ENCODE measurements at regions not wholly inside any gene's neighbourhood (a gene's known extent, or its start where the extent isn't known, plus 50 kb on each side); places are given as distances from the start of the nearest gene placed in this dataset.
"Not testable (repeated sequence)": the region's sequence is repeated elsewhere in the genome, so short reads cannot be mapped to it uniquely, and the experiment has no call there.

DNA sequence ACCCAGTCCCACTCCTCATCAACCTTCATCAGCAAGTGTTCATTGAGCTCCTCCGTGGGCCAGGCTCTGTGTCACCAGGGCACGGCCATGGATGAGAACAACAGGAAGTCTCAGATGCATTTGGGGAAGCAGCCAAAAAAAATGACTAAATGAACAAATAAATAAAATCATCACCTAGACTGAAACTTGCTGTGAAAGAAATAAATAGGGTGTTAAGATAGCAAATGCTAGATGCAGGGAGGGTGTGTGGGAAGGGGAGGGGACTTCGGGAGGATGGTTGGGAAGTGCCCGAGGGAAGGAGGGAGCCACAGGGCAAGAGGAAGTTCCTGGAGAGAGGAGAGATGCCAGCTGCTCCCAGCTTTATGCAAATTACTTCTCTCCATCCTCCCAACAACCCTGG is 696.7 kb downstream of the PTPRU start:
- no peak for DNase-seq (ENCODE audit: low read depth in 2 of 2, low spot score in 1 of 2)

DNA sequence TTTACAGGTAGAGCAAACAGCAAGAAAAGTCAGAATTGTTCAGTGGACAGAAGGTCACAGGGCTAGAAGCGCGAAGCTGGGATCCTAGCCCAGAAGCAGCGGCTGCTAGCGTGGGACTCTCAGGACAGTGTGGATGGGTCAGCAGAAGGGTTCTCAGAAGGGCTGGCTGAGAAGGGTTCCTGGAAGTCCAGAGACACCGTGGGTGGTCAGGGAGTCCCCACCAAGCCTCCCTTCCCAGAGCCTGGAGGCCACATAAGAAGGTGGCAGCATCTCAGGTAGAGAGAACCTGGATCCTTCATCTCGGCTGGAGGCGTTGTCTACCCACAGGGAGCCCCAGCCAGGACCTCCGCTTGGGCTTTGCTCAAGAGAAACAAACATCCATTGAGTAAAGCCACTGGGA is 696.3 kb downstream of the PTPRU start:
- no peak for DNase-seq (ENCODE audit: low read depth in 2 of 2, low spot score in 1 of 2)

DNA sequence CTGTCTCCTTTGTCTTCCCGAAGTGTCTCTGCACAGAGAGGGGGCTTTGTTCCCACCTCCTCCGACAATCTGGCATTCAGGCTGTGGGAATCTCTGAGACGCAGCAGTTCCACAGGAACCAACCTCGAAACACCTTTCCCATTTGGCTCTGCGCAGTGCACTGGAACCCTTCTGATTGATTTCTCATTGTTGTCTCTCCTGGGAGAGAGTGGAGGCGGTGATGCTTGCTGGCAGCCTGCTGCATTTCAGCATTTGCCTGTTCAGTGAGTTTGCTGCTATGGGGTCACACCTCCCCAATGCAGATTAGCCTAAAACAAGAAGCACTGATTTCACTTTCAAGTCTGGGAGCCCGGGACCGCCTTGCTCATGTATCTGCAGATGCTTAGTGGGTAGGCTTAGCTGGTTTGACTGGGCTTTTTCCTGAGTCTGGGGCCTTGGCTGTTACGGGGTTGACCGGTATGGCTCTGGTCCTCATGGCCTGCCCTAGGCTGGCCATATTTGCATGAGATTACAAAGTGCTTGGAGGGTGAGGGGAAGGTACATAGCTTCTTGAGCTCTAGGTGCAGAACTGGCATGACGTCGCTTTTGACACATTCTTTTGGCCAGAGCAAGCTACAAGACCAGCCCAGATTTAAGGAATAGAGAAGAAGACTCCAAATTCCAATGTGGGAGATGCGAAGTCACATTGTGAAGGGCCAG is 695.3 kb downstream of the PTPRU start:
- DNase-seq (ENCODE audit: low read depth in 2 of 2, low spot score in 1 of 2) = no peak

DNA sequence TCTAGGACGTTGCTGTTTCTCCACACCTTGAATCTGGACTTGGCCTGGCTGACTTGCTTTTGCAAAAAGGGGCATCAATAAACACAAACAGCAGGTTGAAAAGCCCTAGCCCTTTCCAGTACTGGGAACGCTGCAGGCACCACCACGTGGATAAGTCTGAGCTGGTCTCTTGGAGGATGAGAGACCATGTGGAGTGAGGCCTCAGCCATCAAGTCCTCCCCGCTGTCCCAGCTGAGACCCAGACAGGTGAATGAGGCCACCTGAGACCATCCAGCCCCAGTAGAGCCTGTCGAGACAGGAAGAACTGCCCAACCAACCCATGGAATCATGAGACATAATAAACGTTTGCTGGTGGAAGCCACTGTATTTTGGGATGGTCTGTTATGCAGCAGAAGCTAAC is 688.7 kb downstream of the PTPRU start:
- DNase-seq (ENCODE audit: low read depth in 2 of 2, low spot score in 1 of 2) = no peak

DNA sequence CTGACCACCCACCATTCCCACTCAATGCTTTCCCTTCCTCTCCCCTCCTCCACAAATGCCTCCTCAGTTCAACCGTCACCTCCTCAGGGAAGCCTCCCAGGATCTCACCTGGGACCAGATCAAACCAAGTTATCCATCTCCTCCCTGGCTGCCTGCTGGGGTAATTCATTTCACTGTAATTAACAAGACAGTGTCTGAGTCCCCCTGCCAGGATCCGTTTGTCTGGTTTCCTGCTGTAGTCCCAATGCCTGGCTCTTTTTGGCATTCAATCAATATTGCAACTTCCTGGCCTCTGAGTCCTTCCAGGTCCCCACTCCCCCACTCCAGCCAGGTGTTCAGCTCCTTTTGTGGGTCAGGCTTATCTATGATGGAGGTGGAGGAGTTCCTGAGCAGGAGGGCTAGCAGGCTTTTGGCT is 687.7 kb downstream of the PTPRU start:
- DNase-seq (ENCODE audit: low read depth in 2 of 2, low spot score in 1 of 2) = no peak

DNA sequence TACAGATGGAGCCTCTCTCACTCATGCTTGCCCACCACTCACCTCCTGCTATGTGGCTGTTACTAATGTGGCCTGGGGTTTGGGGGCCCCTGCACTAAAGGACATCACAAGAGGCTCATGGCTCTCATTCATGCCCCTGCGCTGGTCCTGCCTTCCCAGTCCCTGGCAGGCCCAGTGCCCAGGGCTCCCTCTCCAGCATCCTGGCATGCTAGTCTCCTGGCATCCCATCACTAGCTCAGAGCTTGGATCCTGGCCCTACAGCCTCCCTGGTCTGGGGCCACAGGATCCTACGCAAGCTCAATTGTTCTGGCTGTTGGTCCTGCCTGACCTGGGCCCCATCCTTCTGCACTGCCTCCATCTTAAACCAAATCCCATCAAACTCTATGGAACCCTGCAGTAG is 685.4 kb downstream of the PTPRU start:
- no peak for DNase-seq (ENCODE audit: low read depth in 2 of 2, low spot score in 1 of 2)

DNA sequence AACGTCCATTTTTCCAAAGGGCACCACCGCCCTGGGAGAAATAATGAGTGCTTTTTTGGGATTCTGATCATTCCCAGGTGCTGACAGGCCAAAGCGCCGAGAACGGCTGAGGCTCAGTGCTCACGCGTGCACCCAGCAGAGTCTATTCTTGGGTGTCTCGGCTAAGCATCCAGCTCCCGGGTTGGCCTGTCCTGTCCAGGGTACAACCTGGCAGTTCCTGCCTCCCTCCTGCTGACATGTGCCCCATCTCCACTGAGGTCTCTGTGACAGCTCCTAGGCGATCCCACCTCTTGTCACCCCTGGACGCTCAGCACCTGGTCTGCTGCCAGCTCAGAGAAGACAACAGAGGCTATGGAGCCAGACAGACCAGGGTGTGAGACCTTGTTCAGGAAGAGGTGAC is 684.5 kb downstream of the PTPRU start:
- no peak for DNase-seq (ENCODE audit: low read depth in 2 of 2, low spot score in 1 of 2)

DNA sequence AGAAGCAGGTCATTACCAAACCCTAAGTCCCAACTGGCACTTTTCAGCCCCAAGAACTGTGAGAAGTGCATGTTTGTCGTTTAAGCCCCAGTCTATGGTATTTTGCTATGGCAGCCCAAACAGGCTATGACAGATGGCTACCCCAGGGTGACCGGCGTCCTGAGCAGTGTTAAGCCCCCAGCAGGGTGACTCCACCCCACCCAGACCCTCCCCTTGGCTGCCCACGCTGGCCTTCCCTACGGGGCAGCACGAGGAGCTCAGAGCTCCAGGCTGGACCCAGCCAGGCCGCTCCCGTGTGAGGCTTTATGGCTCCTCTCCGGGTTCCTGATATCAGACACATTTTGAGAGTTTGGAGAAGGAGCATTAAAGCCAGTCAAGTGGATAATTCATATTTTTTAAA is 684.0 kb downstream of the PTPRU start:
- DNase-seq (ENCODE audit: low read depth in 2 of 2, low spot score in 1 of 2) = no peak

DNA sequence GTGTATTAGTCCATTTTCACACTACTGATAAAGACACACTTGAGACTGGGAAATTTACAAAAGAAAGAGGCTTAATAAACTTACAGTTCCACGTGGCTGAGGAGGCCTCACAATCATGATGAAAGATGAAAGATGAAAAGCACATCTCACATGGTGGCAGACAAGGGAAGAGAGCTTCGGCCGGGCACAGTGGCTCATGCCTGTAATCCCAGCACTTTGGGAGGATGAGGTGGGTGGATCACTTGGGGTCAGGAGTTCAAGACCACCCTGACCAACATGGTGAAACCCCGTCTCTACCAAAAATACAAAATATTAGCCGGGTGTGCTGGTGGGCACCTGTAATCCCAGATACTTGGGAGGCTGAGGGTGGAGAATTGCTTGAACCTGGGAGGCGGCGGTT is 682.7 kb downstream of the PTPRU start:
- not testable (repeated sequence) for DNase-seq (ENCODE audit: low read depth in 2 of 2, low spot score in 1 of 2)

DNA sequence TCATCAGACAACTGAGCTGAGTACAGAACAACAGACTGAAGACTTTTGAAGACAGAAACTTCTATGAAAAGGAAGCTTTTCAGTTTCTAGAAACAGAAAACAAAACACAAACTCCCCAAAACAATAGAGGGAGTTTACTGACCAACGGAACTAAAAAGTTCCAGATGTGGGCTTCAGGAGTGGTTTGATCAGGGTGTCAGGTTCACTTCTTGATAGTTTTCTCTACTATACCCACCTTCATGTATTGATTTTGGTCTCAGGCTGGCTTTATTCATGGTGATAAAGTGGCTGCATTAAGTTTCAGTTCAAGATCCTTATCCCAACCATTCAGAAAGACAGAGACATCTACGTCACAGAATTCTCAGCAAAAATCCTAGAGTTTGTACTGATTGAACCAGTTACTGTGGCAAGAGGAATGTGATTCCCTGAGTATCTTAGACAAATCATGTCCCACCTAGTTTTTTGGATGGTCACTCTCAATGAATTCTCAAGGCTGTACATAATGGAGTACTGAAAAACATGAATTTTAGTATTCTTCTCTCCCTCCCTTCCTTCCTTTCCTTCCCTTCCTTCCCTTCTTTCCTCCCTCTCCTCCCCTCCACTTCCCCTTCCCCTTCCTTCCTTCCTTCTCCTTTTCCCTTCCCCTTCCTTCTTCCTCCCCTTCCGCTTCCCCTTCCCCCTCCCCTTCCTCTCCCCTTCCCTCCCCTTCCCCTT is 680.5 kb downstream of the PTPRU start:
- no peak for DNase-seq (ENCODE audit: low read depth in 2 of 2, low spot score in 1 of 2)

DNA sequence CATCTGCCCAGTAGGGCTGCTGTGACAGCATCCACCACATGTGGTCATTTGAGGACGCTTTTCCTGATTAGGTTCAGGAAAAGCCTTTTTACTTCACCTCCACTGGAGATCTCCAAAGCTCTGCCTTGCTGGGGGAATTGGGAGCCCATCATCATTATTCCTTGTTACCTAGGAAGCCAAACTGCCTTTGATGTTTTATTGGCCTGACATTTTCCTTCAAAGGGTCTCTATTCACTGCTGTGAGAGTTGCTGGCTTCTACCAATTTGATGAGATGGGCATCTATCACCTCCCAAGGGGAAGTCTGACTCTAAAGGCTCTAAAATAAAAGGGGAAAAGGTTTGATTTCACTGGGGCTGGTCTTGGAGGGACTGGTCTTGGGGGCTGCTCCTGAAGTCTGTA is 678.6 kb downstream of the PTPRU start:
- no peak for DNase-seq (ENCODE audit: low read depth in 2 of 2, low spot score in 1 of 2)

DNA sequence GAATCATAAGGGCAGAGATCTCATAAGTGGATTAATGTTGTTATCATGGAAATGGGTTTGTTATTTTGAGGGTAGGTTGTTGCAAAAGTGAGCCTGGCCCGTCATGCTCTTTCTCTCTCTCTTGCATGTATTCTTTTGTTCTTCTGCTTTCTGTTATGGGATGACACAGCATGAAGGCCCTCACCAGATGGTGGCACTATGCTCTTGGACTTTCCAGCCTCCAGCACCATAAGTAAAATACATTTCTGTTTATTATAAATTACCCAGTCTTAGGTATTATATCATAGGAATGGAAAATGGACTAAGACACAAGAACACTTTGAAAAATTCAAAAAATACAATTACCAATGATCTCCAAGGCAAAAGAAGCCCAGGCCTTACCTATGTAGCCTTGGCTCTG is 676.1 kb downstream of the PTPRU start:
- DNase-seq (ENCODE audit: low read depth in 2 of 2, low spot score in 1 of 2) = no peak

DNA sequence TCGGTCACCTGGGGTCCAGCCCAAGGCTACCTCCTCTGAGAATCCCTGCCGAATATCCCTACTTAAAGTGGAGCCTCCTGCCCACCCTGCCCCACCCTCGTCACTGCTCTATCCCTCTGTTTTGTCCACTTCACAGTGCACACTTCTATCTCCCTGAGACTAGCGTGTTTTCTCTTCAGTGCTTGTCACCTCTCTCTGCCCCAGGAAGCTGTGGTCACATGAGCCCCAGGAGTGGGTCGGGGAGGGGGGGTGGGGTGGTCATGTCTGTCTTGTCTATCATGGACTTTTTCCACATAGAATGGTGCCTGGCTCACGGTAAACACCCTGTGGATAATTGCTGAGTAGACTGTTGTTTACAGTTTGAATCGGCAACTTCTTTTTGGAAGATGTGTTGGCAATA is 673.6 kb downstream of the PTPRU start:
- no peak for DNase-seq (ENCODE audit: low read depth in 2 of 2, low spot score in 1 of 2)

DNA sequence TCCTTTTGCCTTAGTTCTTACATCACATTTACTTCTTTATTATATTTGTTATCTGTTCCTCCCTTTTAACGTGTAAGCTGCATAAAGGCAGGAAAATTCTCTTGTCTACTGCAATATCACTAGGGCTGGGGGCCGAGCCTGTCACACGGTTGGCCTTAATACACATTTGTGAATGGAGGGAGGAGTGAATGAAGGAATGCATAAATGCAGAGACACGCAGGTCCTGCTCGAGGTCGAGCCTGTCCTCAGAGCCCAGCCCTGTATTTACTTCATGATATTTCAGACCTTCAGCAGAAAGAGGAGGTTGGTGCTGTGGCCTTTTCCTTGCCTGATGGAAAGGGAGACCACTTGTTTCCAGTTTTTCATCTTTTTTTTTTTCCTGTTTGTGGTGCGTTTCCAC is 671.3 kb downstream of the PTPRU start:
- DNase-seq (ENCODE audit: low read depth in 2 of 2, low spot score in 1 of 2) = no peak

DNA sequence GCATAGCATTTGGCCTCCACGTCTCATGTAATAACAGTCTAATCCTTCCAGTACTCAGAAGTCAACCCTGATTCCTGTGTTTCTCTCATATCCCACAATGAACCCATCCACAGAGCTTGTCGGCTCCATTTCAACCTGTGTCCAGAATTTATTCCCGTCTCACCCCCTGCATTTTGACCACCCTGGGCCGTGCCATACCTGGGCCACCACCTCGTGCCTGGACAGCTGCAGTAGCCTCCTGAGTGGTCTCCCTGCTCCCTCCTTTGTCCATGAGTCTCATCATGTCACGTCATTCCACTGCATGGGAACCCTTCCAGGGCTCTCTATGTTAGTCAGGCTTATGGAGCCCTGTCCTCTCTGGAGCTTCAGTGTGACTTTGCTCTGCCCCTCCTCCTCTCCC is 670.6 kb downstream of the PTPRU start:
- no peak for DNase-seq (ENCODE audit: low read depth in 2 of 2, low spot score in 1 of 2)

DNA sequence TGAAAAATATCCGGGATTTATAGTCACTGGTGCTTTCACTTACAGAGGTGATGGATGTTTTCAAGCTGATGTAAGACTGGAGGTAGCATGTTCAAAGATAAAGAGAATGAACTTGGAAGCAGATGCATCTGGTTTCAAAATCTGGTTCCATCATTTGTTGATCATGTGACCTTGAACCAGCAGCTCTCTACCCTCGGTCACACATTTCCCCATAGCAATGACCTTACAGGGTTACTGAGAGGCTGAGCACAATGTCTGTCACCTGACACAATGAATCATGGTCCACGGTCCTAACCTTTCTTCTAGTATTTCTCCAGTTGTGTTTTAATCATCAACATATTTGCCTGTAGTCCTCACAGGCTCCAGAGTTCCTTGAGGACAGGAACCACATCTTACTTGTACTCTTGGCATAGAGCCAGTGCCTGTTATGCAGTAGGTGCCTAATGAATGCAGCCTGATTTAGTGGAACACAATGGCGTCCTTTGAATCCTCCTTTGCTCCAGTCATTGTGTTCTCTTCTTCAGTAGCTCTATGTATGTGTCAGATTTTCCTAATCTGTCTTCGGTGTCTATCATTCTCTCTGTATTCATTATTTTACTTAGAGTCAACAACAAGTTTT is 667.3 kb downstream of the PTPRU start:
- DNase-seq (ENCODE audit: low read depth in 2 of 2, low spot score in 1 of 2) = no peak

DNA sequence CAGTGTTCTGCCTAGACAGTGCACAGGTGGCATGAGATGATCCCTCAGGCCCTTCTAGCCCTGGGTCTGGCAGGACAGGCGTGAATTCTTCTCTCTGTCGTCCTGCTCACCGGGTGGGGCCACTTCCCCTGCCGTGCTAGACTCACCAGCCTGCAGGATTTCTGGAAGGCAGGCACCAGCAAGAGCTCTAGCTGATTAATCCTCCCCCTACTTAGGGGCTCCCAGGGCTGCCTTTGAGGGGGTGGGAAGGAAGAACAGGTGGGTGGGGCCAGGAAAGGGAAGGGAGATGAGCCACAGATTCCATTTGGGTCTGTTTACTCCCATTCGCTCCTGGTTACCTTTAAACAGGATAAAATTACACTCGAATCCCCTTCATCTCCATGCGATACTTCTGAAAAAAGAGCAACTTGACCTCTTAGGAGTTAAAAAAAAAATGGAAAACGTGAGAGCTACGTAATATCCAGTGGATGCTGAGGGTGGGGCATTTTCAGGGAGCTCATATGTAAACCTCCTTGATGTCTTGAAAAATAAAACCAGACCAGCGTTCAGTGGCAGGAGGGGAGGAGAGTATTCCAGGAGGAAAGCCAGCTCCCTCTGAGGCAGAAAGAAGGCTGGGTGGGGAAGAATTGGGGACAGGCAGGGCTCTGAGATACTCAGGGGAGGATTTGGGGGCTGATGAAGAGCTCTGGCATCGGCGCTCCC is 665.5 kb downstream of the PTPRU start:
- DNase-seq (ENCODE audit: low read depth in 2 of 2, low spot score in 1 of 2) = no peak

DNA sequence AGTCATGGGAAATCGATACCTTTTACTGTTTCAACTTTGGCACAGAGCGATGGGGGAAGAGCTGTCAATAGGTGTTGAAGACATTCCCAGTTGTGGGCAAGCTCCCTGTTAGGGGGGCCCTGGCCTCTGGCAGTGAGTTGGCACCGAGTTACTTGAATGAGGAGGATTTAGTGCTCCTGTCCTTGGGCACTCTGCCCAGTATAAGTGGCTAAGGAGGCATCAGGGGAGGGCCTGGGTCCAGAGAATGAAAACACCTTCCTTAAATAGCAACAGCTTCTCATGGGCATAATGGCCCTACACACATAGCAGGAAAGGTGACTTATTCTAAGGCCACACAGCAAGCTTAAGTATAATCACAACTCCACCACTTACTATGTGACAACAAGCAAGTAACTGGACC is 664.4 kb downstream of the PTPRU start:
- no peak for DNase-seq (ENCODE audit: low read depth in 2 of 2, low spot score in 1 of 2)

DNA sequence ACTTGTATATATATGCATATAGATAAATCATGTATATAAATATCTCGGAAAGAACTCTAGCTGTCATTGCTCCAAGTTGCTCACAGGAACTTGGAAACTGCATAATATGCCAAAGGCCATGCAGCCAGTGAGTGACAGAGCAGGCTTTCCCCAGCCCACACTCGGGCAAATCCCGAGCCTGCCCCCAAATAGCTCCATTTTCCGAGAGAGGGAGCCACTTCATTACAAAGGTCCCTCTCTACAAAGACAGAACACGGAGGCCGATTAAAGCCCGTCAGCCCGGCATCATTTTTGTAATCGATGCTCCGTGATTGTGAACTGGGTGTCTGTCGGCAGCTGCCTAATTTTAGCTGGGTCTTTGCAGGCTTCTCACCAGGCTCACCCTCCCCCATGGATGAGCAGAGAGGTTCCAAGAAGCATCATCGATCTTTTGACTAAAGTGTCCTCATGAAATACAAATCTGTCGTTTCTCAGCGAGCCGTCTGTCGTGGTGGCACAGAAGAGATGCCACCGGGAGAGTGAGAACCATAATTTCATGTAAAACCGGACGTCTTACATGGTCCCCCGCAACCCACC is 663.9 kb downstream of the PTPRU start:
- no peak for DNase-seq (ENCODE audit: low read depth in 2 of 2, low spot score in 1 of 2)

DNA sequence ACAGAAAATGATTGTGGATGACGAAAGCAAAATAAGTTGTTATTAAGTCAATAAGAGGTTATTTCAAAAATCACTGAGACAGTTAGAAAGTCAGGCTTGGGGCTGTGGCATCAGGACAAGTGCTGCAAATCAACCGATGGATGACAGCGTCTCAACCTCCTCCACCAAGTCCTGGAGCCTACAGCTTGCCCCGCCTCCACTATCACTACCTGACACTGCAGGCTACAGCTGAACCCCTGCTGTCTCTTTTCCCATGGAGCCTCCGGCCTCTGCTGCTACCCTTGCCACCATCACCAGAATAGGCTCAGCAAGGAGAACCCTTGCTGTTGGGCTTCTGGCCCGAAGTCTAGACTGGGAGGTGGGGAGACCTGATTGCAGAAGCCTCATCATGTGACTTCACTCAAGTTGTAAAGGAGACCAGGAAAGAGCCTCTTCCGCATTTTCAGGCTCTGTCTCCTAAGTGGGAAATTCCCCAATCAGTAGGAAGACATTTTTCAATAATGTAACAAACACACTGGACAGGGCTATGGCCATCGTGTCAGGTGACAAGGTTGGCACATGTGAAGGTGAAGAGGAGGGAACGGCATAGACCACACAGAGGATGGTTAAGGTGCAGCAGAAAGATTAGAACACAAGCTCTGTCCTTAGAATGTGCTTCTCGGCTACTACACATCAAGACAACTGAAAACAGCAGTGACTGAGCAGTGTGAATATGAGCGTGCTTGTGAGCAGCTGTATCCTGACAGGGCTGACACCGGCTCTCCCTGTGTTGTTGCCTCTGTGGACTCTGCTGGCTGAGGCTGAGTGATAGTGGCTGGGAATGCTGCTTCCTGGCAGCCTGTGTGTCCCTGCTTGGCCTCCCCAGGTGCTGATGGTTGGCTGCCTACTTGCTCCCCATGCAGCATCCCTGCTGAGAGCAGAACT is 660.7 kb downstream of the PTPRU start:
- no peak for DNase-seq (ENCODE audit: low read depth in 2 of 2, low spot score in 1 of 2)

DNA sequence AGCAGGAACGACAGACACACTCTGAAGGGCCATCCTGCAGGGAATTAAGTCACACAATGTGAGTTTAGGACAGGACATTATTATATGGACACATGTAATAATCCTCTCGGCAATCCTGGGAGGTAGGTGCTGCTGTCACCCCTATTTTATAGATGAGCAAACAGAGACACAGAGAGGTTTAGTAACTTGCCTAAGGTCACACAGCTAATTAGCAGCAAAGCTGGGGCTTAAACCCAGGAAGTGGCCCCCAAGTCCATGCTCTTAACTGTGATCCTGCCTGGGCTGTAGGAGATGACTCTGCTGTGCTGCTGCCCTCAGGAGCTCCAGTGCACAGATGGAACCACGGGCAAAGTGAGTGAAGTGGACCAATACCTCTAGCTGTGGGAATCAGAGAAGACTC is 660.0 kb downstream of the PTPRU start:
- no peak for DNase-seq (ENCODE audit: low read depth in 2 of 2, low spot score in 1 of 2)

Data from stimulated activated CD8-positive, alpha-beta memory T cell treated with anti-CD3 and anti-CD28 coated beads, Interleukin-4, amount 100 ng/mL, for 1 hour (primary cell).